GM19328 (cell line): ENCODE measurements at regions not wholly inside any gene's neighbourhood (a gene's known extent, or its start where the extent isn't known, plus 50 kb on each side); places are given as distances from the start of the nearest gene placed in this dataset.
"Not testable (repeated sequence)": the region's sequence is repeated elsewhere in the genome, so short reads cannot be mapped to it uniquely, and the experiment has no call there.

Experiments used
- ATAC-seq: cut with Tn5 transposase; IDR thresholded peaks from one replicate; pipeline ENCODE4 v1.9.1; 2021; ENCODE audit warnings: mild to moderate bottlenecking, moderate library complexity; ENCODE audit not compliant: unreplicated experiment

DNA sequence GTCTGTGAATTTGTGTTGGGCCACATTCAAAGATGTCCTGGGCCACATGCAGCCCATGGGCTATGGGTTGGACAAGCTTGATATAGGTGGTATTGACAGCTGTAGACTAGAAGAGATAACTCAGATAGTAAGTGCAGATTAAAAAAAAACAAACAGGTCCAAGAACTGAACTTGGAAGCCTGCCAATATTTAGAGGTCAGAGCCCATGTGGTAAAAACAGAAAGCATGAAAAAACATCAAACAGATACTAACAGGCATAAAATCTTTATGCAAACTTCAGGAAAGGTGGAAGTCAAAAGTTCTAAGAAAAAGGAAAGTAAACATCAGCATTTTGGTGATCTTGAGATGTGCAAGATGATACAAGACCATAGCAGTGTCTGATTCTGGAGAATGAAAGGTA, 155.1 kb upstream of the NR4A3 start:
- ATAC-seq = no peak

- not testable (repeated sequence) for ATAC-seq
Observed at GRCh38 chr9:99670886-99671285, 150.8 kb upstream of the NR4A3 start.

DNA sequence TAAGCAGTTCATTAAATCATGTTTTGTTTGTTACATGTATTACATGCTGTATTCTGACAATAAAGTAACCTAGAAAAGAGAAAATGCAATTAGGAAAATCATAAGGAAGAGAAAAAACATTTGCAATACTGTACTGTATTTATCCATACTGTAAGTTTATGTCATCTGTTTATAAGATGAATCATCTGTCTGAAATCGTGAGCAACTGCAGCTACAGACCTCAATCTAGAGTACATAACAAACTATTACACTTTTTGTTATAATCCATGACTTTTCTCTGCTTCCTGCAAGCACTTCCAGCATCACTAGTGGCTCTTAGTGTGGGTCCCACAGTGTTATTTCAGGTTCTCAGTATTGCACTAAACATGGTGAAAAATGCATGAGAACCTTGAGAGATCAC, 144.4 kb upstream of the NR4A3 start:
- ATAC-seq = no peak

DNA sequence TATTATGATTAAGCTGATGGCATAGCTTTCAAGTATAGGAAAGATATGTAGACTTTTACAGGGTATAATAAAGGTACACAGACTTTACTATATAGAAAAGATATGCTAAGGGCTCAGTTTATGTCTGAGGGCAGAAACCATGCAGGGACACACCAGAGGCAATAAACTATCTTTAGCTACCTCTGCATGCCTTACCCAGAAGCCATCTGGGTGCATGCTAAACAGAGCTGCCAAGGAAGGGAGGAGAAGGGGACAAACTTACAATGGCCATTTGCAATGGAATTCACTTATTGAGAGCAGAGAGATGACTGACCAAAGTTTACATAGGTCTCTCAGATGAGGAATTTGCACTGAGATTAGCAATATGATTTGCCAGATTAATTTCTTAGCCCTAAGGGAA, 143.1 kb upstream of the NR4A3 start:
- no peak for ATAC-seq

DNA sequence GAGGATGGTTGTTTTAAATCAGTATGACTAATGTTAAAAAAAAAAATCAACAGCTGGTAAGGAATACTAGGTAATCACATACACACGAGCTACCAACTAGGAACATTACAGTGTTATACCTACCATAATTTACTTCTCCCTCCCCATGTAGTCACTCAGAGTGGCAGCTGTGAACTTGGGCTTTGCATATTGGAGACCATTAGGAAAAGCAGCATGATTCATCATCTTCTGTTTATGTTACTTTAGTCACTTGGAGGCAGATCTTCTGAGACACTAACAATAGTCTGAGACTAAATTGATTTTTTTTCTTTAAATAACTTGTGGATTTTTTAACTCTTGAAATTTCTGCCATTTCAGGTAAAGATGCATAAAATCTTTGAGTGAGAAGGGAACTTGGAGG, 141.5 kb upstream of the NR4A3 start:
- ATAC-seq = no peak

GRCh38 chr9:99681113-99681512, 140.6 kb upstream of the NR4A3 start:
- no peak for ATAC-seq

DNA sequence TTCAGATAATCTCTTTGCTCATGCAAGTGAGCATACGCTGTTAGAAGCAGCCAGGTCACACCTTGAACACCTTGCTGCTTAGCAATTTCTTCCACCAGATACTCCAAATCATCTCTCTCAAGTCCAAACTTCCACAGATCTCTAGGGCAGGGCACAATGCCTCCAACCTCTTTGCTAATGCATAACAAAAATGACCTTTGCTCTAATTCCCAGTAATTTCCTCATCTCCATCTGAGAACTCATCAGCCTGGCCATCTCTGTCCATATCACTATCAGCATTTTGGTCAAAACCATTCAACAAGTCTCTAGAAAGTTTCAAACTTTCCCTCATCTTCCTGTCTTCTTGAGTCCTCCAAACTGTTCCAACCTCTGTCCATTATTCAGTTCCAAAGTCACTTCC, 139.3 kb upstream of the NR4A3 start:
- ATAC-seq = no peak

GRCh38 chr9:99682870-99683269, 138.8 kb upstream of the NR4A3 start:
- ATAC-seq = no peak

DNA sequence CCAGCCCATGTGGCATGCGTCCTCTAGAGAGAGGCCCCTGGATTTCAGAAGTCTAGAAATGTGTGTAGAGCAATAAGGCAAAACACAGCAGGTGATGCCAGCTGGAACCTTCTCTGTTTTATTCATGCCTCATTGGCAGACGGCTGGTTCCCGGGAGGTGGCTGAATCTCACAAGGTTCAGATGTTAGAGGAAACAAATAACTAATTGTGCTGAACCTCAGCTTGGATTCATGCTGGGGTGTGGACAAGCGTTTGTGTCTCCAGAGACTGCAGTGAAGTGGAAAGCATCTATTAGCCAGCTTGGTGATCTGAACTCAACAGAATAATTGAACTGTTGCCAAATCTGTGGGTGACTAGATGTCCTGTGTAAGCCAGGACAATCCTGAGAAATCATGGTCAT, 131.1 kb upstream of the NR4A3 start:
- ATAC-seq = no peak

DNA sequence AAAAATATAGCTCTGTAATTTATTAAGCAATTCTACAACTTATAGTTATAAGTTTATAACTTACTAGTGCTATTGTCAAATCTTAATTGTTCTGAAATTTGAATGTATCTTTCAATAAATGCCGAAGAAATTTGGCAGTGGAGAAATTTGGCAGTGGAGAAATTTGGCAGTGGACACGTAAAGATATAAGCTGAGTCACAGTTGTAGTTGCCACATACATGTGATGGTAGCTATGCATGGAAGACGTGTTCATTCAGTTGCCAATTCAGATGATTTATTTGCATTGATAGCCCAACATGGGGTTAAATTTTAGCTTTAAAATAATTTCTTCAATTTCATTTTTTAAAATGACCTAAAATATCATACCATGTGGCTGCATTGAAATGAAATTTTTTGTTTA, 127.8 kb upstream of the NR4A3 start:
- no peak for ATAC-seq

DNA sequence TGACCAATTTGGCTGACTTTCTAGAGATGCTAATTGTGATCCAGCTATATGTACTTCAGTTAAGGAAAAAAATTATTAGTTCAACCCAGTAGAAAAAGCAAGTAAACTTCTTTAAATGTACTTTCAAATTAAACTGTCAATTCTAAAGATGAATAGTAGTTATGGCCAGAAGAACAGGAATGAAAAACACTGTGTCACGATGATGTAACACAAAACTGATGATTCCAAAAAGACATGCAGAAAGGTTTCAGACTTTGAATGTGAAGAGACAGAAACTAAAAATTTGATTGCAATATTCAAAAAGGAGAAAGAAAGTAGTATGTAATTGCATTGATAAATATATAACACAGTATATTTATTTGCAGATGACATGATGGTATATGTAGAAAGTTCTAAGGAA, 127.3 kb upstream of the NR4A3 start:
- ATAC-seq = no peak

GRCh38 chr9:99699396-99699795, 122.3 kb upstream of the NR4A3 start:
- no peak for ATAC-seq

- ATAC-seq = no peak
Observed at GRCh38 chr9:99712214-99712613, 109.5 kb upstream of the NR4A3 start.

GRCh38 chr9:99713838-99714306, 107.8 kb upstream of the NR4A3 start:
- no peak for ATAC-seq

- ATAC-seq = no peak
Observed at GRCh38 chr9:99718631-99719030, 103.1 kb upstream of the NR4A3 start.

DNA sequence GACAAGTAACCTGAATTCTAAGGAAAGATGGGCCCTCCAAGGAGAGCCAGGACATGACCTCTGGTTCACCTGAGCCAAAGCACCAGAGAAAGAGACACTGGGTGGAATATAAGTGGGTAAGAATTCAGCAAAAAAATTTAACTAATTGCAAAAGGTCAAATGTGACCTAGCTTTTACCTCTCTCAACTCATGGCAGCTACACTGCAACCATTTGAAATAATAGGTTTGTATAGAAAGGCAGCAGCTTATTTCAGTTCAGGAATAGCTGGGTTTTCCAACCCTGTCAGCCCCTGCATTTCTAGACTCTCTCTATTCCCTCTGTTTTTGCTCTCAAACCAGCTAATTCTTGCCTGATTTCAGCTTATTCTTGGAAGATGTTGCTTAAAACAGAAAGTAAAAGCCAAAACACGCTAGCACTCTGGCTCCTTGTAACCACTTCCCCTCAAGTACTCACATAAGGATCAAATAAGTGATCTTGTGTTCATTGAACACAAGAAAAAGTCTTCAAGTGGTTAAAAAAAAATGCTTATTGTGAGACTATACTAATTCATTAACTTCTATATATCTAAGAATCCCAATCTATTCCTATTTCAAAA, 101.1 kb upstream of the NR4A3 start:
- ATAC-seq = no peak

- ATAC-seq = no peak
Observed at GRCh38 chr9:99721898-99722297, 99.8 kb upstream of the NR4A3 start.

GRCh38 chr9:99722877-99723276, 98.8 kb upstream of the NR4A3 start:
- ATAC-seq = no peak

DNA sequence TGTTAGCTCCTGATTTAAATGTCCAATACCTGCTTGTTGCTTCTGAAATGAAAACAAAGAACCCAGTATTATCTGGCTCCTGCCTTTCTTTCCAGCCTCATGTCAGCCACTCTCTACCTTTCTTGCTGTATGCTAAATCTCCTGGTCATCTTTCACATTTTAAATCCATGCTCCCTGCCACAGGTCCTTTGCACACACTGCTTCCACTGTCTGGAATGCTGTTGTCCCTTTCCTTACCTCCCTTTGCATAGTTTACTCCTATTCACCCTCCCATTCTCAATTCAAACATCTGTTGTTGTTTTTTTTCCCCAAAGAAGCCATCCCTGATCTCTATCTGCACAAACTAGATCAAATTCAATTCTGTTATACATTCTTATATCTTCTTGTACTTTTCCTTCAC, 97.0 kb upstream of the NR4A3 start:
- no peak for ATAC-seq

DNA sequence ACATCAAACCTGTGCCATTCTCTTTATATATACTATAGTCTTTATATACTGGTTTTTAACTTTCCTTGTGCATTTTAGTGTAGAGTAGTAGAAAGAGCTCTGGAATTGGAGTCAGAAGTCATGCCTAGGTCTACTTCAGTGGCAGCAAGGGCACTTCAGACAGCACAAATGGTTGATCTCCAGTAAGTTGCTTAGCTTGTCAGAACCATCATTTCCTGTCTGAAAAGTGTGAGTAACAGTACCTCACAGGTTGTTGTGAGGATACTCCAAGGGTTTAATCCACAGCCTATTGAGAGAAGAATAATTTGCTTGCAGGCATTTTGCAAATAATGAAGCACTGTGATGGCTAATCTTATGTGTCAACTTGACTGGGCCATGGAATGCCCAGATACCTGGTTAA, 95.8 kb upstream of the NR4A3 start:
- ATAC-seq = no peak

DNA sequence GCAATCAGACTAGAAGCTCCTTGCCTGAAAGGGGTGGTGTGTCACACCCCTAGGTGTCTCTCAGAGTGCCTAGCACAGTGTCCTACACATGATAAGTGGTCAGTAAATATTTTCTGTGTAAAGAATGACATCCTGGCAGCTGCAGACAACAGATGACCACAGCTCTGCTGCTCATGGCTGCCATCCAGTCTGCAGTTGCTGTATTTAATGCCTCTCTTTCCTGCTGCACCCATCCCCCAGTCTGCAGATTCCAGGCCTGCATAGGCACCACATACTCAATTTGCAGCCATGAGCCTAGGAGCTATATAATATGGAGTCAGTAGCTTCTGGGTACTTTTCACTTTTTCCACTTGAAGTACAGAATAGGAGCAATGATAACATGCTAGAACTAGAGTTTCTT, 94.9 kb upstream of the NR4A3 start:
- no peak for ATAC-seq

DNA sequence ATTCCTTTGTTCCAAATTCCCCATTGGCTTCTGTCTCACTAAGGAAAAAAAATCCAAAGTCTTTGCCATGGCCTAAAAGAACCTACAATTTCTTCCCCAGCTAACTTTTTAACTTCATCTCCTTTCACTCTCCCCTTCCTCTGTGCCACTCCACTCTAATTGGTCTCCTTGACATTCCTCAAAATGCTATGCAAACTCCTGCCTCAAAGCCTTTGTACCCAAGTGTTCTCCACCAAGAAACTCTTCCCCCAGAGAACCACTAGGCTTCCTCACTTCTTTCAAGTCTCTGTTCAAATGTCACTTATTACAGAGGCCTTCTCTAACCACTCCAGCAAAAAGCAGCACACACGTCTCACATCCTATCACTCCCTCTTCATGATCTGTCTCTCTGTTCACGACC, 91.6 kb upstream of the NR4A3 start:
- no peak for ATAC-seq

- ATAC-seq = no peak
Observed at GRCh38 chr9:99731950-99732349, 89.7 kb upstream of the NR4A3 start.

GRCh38 chr9:99732715-99733114, 89.0 kb upstream of the NR4A3 start:
- no peak for ATAC-seq
